DOHH2 (cell line): ENCODE measurements at regions not wholly inside any gene's neighbourhood (a gene's known extent, or its start where the extent isn't known, plus 50 kb on each side); places are given as distances from the start of the nearest gene placed in this dataset.

ENCODE experiments used
- H3F3A ChIP-seq: fragments of 200-600 bp; sonication (generic), shearing (Covaris generic); 2 replicates; pipeline ENCODE4 v1.6.0; 2016; ENCODE audit warnings: antibody characterized with exemption, mild to moderate bottlenecking; ENCODE audit not compliant: control insufficient read depth, insufficient read depth
- H3K27ac ChIP-seq: fragments of 200-600 bp; sonication (generic); 2 replicates; pipeline ENCODE4 v1.5.1; 2014; ENCODE audit warnings: low read depth, mild to moderate bottlenecking, low read length, moderate library complexity
- H3K27me3 ChIP-seq: fragments of 200-600 bp; sonication (generic); 2 replicates; pipeline ENCODE4 v1.6.1; 2014; ENCODE audit warnings: mild to moderate bottlenecking, low read length, mixed read lengths; ENCODE audit not compliant: control insufficient read depth
- H3K36me3 ChIP-seq: fragments of 200-600 bp; sonication (generic); 2 replicates; pipeline ENCODE4 v1.6.1; 2014; ENCODE audit warnings: mild to moderate bottlenecking, low read length, moderate library complexity, mixed read lengths; ENCODE audit not compliant: control insufficient read depth
- H3K4me1 ChIP-seq: fragments of 200-600 bp; sonication (generic); 2 replicates; pipeline ENCODE4 v1.6.1; 2014; ENCODE audit warnings: mild to moderate bottlenecking, low read length, mixed read lengths; ENCODE audit not compliant: control insufficient read depth
- H3K4me2 ChIP-seq: fragments of 200-600 bp; sonication (generic); 2 replicates; pipeline ENCODE4 v1.6.0; 2014; ENCODE audit warnings: mild to moderate bottlenecking, low read length, moderate library complexity
- H3K4me3 ChIP-seq: fragments of 200-600 bp; sonication (generic); 2 replicates; pipeline ENCODE4 v1.5.1; 2014; ENCODE audit warnings: mild to moderate bottlenecking, low read length, mixed read lengths
- H3K79me2 ChIP-seq: fragments of 200-600 bp; sonication (generic); 2 replicates; pipeline ENCODE4 v1.6.1; 2014; ENCODE audit warnings: mild to moderate bottlenecking, low read length, mixed read lengths; ENCODE audit not compliant: control insufficient read depth
- H3K9me2 ChIP-seq: fragments of 200-600 bp; sonication (generic); replicated peaks from 2 replicates; pipeline ENCODE4 v1.6.1; 2014; ENCODE audit warnings: mild to moderate bottlenecking, low read length, mixed read lengths; ENCODE audit not compliant: control insufficient read depth
- H3K9me3 ChIP-seq: fragments of 200-600 bp; sonication (generic); 2 replicates; pipeline ENCODE4 v1.6.1; 2014; ENCODE audit warnings: antibody characterized with exemption, low read length, mixed read lengths; ENCODE audit not compliant: control insufficient read depth, insufficient read depth
- H4K20me1 ChIP-seq: fragments of 200-600 bp; sonication (generic); 2 replicates; pipeline ENCODE4 v1.6.0; 2014; ENCODE audit warnings: low read depth, mild to moderate bottlenecking, antibody characterized with exemption, low read length, moderate library complexity; ENCODE audit not compliant: control insufficient read depth, insufficient read depth
- EZH2phosphoT487 ChIP-seq: fragments of 200-600 bp; sonication (generic); IDR thresholded peaks from 2 replicates; pipeline ENCODE4 v1.6.1; 2017; ENCODE audit warnings: borderline replicate concordance, mild to moderate bottlenecking, antibody characterized with exemption, low read length, moderate library complexity, mixed read lengths
- TF ChIP-seq, protein P1 (sequence below): fragments of 200-600 bp; sonication (generic); IDR thresholded peaks from one replicate; pipeline ENCODE4 v1.5.1; 2014; ENCODE audit warnings: antibody characterized with exemption, mild to moderate bottlenecking, low read depth, low read length; ENCODE audit not compliant: poor library complexity, severe bottlenecking

DNA sequence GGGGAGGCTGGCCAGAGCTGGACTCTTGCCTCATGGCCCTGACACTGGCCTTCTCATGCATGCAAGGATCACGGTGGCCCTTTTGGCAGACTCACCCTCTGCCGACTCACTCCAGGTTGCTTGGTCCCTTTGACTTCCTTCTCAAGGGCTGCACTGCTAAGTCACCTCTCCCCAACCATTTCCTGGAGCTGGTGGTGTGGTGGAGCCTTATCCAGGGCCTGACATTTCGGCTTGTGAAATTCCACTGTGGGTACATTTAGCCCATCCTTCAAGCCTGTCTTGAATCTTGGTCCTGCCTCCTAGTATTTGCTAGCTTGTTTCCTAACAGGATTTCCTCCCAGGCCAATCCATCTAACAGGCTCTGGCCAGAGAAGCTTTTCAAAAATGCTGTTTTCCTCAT lies 52.6 kb upstream of the JUN start:
- H3K79me2 ChIP-seq, result no peaks in the 10 kb centered on the region
- no peak overlapping the region for H3K27ac ChIP-seq
- H3K4me1 ChIP-seq, result no peaks in the 10 kb centered on the region
- H3K36me3 ChIP-seq, result no peaks in the 10 kb centered on the region
- TF ChIP-seq, protein P1, sequence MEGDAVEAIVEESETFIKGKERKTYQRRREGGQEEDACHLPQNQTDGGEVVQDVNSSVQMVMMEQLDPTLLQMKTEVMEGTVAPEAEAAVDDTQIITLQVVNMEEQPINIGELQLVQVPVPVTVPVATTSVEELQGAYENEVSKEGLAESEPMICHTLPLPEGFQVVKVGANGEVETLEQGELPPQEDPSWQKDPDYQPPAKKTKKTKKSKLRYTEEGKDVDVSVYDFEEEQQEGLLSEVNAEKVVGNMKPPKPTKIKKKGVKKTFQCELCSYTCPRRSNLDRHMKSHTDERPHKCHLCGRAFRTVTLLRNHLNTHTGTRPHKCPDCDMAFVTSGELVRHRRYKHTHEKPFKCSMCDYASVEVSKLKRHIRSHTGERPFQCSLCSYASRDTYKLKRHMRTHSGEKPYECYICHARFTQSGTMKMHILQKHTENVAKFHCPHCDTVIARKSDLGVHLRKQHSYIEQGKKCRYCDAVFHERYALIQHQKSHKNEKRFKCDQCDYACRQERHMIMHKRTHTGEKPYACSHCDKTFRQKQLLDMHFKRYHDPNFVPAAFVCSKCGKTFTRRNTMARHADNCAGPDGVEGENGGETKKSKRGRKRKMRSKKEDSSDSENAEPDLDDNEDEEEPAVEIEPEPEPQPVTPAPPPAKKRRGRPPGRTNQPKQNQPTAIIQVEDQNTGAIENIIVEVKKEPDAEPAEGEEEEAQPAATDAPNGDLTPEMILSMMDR, result no peak
- no peak for TF ChIP-seq EZH2phosphoT487
- H4K20me1 ChIP-seq, result no peaks in the 10 kb centered on the region
- peaks cover 2% of the 10 kb centered on the region; the same call in 1 of the 2 replicates for H3K27me3 ChIP-seq
- no peak overlapping the region for H3K4me3 ChIP-seq
- H3K9me2 ChIP-seq, result no peaks in the 10 kb centered on the region
- H3K4me2 ChIP-seq, result no peak overlapping the region
- no peaks in the 10 kb centered on the region for H3K9me3 ChIP-seq
- H3F3A ChIP-seq, result no peaks in the 10 kb centered on the region

DNA sequence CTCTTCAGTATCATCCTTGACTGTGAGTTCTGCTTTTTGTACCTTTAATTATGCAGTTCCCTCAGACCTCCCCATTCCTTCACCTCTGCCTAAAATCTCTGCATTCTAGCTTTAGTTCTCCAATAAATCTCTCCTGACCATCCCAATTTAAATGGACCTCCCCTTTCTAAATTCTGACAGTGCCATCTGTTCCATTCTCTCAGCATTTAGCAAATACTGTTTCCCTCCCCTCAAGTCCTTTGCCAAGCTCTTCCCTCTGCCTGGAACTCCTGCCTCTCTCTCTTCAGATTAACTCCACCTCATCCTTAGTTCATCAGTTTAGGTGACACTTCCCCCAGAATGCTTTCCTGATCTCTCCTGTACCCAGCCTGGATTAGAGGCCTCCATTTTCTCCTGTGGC lies 54.0 kb upstream of the JUN start:
- no peaks in the 10 kb centered on the region for H3K4me1 ChIP-seq
- H3K27me3 ChIP-seq, result peaks cover 2% of the 10 kb centered on the region; the same call in 1 of the 2 replicates
- no peaks in the 10 kb centered on the region for H3K79me2 ChIP-seq
- H3K4me3 ChIP-seq, result no peak overlapping the region
- H3F3A ChIP-seq, result no peaks in the 10 kb centered on the region
- H3K4me2 ChIP-seq, result no peak overlapping the region
- TF ChIP-seq, protein P1, result no peak
- no peak for TF ChIP-seq EZH2phosphoT487
- H4K20me1 ChIP-seq, result no peaks in the 10 kb centered on the region
- H3K36me3 ChIP-seq, result no peaks in the 10 kb centered on the region
- no peaks in the 10 kb centered on the region for H3K9me2 ChIP-seq
- no peaks in the 10 kb centered on the region for H3K9me3 ChIP-seq
- no peak overlapping the region for H3K27ac ChIP-seq

DNA sequence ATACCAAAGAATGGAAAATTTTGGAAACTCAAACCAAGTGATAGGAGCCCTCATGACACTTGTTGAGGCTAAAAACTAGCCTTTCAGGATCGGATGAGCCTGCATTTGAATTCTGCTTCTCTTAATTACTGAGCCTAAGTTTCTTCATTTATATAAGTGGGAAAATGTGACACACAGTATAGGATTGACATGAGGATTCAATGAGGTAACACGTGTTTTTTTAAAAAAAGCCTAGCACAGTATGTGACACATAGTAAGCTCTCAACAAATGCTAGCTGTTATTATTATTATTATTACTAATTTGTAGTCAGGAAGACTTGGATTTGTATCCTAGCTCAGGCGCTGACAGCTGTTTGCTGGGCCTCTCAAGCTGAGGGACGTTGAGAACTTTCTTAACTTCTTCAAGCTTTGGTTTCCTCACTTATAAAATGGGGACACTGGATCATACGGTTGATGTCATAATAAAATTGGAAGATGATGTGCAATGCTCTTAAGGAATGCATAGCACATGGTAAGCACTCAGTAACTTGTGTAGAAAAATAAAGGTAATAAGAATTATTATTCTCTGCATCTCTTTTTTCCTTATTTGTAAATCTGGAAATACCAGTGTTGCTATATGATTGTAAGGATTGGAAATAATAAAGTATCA lies 55.4 kb upstream of the JUN start:
- Histone ChIP-seq H3K9me2 (no peaks in the 10 kb centered on the region), H3K4me2 (no peak overlapping the region), H4K20me1 (no peaks in the 10 kb centered on the region), H3K36me3 (no peaks in the 10 kb centered on the region), H3K9me3 (no peaks in the 10 kb centered on the region), H3K4me3 (no peak overlapping the region), H3F3A (no peaks in the 10 kb centered on the region), H3K4me1 (no peaks in the 10 kb centered on the region), H3K27ac (no peak overlapping the region), H3K79me2 (no peaks in the 10 kb centered on the region), H3K27me3 (peaks cover 2% of the 10 kb centered on the region; the same call in 1 of the 2 replicates)
- TF ChIP-seq, protein P1, result no peak
- TF ChIP-seq EZH2phosphoT487, result no peak
